ENCODE measurements at regions not wholly inside any gene's neighbourhood (a gene's known extent, or its start where the extent isn't known, plus 50 kb on each side); places are given as distances from the start of the nearest gene placed in this dataset.

DNA sequence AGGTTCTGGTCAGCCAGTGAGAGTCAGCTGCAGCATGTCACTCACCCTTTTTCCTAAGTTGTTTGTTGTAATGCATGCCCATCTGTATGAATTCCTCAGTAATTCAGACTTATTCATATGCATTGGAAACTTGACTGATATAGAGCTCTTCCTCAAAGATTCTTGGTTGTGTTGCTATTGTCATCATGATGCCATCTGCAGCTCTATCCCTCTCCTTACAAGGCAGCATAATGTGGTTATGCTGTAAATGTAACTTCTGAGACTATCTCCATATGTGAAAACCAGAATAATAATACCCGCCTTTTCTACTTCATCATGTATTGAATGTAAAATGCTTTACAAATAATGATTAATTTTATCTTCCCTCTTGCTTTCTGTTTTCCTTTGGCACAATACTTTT, 252.6 kb upstream of the MTPN start:
- DNase-seq: no peak

DNA sequence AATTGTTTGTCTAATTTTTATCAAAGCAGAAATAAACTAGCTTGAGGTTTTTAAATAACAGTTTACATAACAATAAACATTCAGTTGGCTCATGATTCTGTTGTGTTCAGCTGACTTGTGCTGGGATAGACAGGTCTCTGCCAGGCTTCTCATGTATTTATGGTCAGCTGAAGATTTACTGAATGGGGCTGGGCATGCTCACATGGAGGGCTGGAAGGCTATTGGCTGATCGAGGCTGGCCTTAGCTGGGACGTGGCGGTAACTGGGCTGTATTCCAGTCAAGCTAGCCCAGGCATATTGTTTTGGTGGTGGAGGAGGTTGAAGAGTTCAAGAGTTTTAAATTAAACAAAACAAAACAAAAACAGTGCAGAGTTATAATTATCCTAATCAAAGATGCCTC, 251.0 kb upstream of the MTPN start:
- DNase-seq: no peak

DNA sequence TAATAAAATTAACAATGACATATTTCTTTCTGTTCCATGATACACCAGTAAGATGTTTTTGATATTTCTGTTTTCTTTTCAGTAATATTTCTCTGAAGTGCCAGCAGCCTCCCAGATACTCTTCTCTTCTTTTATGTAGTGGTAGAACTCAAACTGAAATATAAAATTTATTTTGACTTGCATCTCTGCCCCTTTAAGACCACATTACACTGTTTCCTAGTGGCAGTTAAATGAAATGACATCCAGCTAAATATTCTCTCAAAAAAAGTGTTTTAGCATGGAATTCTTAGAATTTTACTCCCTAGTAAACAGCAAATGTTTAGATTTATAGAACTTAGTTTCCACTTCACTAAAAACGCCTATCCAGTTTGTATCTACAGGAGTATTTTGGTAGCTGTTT, 237.2 kb upstream of the MTPN start:
- DNase-seq: no peak

DNA sequence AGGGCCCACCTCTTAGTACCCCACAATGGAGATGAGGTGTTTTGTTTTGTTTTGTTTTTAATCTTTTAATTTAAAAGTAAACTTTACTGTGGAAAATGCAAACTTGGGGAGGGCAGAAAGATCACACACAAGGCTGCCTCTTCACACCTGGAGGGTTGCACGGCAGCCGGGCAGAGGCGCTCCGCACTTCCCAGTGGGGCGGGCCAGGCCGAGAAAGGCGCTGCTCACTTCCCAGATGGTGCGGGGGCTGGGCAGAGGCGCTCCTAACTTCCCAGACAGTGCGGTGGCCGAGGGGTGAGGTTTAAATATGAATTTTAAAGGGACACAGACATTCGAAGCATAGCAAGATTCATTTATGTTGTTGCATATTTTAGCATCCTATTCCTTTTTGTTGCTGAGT, 235.9 kb upstream of the MTPN start:
- no peak for DNase-seq

DNA sequence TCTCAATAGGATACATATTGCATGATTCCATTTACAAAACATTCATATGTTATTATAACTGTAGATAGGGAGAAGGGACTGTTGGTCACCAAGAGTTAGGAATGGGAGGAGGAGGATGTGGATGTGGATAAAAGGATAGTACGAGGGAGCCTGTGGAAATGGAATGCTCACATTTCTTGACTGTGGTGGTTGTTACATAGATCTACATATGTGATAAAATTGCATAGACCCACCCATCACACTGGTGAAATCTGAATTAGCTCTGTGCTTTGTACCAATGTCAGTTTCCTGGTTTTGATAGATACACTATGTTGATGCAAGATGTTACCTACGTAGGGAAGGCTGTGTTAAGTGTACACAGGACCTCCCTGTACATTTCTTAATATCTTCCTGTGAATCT, 233.5 kb upstream of the MTPN start:
- DNase-seq: no peak

DNA sequence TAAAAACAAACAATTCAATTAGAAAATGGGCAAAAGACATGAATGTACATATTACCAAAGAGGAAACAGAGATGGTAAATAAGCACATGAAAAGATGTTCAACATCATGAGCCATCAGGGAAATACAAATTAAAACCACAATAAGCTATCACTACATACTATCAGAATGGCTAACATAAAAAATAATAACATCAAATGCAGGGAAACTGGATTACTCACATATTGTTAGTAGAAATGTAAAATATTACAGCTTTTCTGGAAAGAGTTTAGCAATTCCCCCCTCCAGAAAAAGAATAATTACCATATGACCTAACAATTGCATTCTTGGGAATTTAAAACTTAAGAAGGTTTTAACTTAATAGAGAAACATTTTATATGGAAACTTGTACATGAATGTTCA, 232.9 kb upstream of the MTPN start:
- DNase-seq: no peak

DNA sequence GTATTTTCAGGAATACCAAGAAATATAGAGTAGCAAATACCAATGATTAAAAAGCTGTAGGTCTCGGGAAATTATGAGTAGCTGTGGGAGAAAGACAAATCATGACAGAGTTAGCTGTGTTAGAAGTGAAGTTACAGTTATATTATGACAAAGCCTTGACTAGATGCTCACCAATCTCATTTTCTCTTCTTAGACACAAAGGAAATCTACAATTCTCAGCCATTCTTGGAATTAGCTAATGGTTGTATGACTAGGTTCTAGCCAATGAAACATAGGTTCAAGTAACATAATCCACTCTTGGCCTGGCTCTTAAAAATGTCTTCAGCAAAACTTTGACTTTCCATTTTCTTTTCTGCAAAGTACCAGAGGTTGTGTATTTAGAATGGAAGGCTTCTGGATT, 228.8 kb upstream of the MTPN start:
- DNase-seq: no peak

DNA sequence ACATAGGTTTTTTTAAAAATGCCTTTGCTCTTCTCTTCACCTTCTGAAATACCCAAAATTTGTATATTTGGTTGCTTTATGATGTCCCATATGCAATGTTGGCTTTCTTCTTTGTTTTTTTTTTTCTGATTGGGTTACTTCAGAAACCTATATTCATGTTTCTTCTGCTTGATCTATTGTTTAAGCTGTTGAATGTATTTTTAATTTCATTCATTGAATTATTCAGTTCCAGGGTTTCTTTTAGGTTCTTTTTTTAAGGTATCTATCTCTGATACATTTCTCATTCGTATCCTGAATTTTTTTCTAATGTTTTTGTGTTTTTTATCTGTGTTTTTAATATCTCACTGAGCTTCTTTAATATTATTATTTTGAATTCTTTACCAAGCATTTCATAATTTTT, 221.0 kb upstream of the MTPN start:
- DNase-seq: no peak

DNA sequence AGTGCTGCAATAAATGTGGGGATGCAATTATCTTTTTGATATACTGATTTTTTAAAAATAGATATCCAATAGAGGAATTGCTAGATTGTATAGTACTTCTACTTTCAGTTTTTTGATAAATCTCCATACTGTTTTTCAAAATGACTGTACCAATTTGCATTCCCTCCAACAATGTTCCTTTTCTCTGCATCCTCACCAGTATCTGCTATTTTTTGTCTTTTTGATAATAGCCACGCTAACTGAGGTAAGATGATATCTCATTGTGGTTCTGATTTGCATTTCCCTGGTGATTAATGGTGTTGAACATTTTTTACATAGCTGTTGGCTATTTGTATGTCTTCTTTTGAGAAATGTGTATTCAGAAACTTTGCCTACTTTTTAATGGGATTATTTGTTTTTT, 217.7 kb upstream of the MTPN start:
- DNase-seq: no peak

DNA sequence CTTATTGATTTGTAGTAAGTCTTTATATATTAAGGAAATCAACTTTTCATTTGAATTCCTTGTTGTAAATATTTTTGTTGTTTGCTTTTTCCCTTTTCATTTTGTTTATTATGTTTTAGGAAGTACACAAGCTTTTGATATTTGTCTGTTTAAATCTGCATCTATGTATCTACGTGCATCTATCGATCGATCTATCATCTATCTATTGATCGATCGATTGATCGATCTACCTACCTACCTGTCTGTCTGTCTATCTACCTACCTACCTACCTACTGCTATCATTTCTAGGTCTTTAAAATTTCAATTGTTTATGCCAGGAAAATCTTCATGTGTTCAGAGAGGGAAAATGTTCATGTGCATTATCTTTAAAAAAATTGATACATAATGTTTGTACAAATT, 216.8 kb upstream of the MTPN start:
- DNase-seq: no peak

DNA sequence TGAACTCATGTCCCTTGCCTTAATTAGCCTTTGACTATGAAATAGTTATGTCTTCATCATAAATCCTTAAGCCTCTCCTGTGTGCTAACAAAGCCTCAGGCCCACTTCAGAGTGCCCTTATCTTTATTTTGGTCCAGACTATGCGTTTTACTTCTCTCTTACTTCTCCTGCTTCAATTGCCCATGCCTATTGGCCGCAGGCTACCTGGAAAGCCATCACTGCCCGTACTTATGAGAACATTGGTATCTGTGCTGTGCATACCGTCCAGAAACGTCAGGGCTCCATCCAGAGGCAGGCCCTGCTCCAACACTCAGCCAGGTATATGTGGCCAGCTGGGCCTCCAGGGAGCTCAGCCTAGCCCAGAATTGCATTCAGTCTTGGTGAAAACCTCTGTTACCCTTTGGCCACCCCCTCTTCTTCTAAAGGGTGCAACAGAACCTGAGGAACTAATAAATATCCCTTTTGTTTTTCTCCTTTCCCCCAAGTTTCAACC, 212.4 kb upstream of the MTPN start:
- DNase-seq: no peak

DNA sequence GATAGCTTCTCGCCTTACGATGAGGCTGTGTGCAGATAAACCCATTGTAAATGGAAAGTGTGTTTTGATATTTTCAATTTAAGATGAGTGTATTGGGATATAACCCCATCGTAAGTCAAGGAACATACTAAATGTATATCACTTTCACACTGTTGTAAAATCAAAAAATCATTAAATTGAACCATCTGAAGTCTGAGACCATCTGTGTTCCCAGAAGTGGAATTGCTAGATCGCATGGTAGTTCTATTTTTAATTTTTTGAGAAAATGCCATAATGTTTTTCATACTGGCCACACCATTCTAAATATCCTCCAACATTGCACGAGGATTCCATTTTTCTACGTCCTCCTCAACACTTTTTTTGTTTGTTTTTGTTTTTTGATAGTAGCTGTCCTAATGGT, 209.1 kb upstream of the MTPN start:
- DNase-seq: no peak

DNA sequence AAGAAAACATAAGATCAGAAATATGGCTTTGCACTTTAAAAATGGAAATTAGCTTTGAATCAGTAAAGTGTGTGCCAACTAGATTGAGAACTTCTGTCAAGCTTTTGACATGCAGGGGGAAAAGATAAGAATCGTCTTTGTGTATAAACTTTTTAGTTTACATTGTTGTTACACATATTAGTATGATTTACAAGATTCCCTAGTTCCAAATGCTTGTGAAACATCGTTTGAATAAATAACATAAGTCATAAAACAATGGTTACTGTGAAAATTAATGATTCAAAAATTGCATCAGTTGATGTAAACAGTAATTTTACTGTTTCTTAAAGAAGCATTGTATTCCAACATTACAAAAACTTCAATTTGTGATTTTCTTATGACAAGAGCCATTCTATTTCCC, 207.6 kb upstream of the MTPN start:
- no peak for DNase-seq

DNA sequence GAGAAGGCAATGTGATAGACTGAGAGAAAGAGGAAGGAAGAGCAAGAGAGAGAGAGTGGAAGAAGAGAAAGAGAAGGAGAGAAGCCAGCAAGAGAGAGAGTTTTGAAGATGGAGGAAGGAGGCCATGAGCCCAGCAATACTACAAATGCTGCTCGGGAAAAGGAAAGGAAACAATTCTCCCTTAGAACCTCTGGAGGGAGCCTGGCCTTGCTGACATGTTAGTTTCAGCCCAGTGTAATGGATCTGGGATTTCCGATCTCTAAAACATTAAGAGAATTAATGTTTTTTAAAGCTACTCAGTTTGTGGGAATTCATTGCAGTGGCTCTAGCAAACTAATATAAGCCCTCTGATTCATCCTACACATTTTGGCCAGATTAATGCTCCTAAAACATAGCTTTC, 206.8 kb upstream of the MTPN start:
- no peak for DNase-seq

DNA sequence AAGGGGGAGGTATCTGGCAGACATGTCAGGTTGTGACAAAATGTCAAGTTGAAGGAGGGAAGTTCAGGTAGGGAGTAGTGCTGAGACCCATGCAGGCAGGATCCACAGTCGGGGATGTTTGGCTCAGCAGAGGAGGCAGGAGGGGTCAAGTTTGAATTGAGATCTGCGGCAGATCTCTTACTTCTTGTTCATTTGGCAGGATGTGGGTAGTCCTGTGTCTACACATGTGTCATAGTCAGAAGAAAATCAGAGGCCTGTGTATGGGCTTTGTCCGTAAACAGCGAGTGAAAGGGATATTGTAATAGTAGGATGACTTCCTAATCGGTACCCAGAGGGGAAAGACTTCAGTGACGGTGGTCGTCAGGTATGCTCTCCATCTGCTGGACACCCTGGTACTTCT, 203.8 kb upstream of the MTPN start:
- no peak for DNase-seq

DNA sequence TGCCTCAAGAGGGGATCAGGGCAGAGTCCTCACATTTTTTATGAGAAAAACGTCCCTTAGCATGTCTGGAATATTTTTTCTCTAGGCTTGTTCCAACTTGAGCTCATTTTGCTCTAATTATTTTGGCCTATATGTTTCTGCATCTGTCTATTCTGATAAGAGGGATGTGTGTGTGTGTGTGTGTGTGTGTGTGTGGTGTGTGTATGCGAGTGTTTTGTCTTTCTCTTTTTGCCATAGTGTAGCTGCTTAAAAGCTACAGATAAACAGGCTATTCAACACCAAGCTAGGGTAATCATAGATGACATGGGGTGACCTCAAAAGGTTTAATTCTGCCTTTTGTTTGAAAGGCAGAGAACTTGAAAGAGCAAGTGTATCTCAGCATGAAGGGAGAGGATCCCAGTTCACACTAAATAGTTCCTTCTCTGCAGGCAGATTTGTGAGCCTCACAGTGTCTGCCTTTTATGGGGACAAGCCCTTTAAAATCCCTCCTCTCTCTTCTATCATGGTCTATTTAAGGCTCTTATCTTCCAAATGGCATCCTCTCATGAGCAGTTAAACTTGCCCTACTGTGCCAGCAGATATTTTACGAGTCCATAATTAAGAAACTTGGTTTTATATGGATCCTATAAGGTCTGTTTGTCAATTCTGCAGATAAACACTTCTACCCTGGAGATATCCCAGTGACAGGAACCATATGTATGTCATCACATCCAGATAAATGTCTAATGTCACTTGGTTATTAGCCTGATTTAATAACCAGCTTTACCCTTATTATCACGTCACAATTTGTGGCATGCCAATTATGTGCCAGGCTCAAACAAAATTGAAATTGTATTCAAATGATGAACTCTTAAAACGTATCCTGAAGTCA, 202.9 kb upstream of the MTPN start:
- DNase-seq: no peak

DNA sequence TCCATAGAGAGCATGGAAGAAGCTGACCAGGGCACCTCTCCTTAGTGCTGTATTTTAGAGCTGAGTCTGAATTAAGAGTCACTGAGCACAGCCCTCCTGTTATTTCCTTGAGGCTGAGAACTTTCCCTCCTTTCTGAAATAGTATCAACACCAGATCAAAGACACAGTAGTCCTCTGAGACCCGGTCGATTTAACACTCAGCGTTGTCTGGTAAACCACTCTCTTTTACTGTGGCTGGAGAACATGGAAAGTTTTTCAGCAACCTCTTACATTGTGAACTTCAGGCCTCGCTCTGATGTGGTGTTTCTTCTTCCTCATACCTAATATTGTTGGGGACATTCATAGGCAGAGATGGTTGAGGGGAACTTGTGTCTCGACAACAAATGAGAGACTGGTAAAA, 202.0 kb upstream of the MTPN start:
- DNase-seq: no peak

DNA sequence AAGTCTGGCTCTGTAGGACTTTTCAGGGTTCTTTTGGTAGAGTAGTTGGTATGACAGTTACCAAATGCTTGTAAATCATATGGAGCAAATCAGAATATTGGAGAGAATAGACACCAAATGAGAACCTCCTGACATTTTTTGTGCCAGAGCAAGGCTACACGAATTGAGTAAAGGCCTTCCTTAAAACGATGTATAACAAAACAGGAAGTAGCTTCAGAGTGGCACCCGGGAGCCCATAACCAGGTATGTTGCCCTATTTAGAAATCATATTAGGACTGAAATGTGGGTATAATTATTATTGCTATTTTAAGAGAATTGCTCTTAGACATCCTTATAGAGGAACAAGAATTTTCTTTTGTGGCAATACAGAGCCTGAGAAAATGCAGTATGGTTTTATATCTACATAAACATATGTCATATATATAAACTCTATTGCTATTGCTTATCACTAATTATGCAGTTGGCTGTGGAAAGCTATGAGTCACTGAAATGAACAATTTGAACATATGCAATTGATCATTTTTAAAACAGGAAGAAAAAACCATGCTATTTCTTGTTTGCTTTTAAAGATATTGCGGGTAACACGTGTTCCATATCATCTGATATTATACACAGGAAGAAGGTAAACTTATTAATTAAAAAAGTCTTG, 197.4 kb upstream of the MTPN start:
- no peak for DNase-seq

DNA sequence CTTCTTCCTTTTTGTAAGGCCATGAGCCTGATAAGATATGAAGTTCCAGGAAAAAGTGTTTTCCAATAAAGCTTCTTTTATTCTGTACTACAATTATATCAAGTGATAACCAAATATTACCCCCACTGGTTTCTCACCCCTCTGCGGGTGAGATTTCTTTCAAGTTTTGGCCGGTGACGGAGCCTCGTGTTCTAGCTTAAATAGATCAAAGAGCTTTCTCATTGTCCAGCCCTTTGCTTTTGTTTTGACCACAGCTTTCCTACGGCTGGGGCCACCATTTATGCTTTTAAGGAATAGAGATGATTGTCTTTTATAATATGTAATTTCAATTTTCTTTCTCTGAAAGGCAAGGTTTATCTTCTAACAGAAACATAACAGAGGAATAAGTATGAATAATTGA, 196.7 kb upstream of the MTPN start:
- no peak for DNase-seq

DNA sequence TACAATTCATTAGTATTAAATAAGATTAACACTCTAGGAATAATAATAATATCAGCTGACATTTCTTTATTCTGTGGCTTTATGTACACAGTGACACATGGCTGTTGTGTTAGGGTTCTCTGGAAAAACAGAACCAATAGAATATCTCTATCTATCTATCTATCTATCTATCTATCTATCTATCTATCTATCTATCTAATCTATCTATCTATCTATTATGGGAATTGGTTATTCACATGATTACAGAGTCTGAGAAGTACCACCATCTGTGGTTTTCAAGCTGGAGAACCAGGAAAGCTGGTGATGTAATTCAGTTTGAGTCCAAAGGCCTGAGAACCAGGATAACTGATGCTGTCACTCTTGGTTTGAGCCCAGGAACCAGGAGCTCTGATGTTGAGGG, 194.1 kb upstream of the MTPN start:
- no peak for DNase-seq

DNA sequence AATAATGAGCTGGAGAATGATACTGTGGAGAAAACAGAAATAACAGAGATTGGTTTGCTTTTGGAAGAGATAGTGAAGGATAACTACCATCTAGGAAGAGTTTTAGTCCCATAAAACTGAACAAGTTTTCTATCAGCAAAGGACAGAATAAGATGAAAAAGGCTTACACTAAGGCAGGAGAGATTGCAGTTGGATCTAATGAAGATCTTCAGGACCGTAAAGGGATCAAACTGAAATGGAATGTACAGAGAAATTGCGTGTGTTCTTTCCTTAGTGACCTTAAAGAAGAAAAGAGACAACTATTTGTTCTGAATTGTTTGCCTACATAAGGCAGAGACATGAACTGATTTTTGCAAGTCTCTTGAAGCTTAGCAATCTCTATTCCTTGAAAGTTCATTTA, 191.7 kb upstream of the MTPN start:
- no peak for DNase-seq

DNA sequence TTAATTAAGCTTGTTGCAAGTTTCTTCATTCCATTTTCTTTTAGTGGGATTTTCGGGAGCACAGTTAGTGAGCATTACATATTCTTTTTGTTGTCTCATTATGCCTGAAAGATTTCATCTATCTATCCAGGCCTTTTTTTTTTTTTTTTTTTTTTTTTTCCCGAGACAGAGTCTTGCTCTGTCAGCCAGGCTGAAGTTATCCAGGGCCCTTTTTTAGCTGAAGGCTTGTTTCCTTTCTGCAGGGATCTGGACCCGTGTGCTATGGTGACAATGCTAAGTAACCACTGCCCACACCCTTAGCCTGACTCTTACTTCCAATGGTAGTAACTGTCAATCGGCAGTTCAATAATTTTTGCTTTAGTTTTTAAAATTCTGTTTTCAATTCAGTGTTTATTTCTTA, 190.8 kb upstream of the MTPN start:
- DNase-seq: no peak

DNA sequence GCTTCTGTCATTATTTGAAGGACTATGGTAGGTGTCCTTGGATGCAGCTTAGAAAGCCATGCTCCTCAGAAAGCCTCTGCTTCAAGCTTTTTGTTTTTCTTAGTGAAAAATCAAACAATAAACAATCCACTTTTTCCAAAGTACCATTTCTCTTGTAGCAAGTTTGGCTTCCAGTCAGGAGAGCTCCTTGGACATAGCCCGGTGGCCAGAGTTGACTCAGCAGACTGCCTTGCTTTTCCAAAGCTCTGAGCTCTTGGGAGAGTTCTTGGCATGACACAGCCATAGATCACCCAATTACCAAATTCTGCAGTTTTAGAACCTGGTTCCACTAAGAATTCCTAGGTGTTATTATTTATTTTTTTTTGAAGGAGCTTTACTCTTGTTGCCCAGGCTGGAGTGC, 189.4 kb upstream of the MTPN start:
- DNase-seq: no peak

DNA sequence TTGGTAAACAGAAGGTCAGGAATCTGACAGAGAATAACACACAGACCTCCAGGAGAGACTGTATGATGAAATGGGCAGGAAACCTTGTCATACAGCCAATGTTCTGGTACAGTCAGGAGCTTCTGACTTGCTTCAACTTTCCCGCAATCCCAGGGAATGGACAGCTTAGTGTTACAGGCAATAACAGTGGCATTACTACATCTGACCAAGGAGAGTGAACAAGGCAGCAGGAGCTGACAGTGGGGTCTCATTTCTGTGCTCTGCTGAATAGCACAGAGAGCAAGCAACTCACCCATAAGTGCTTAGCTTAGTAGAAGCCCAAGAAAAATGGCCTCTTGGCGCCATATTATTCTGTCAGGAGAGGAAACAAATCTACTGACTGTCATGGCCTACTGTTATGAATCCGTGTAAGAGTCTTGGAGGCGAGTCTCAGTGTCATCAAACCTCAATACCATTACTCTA, 186.2 kb upstream of the MTPN start:
- no peak for DNase-seq

DNA sequence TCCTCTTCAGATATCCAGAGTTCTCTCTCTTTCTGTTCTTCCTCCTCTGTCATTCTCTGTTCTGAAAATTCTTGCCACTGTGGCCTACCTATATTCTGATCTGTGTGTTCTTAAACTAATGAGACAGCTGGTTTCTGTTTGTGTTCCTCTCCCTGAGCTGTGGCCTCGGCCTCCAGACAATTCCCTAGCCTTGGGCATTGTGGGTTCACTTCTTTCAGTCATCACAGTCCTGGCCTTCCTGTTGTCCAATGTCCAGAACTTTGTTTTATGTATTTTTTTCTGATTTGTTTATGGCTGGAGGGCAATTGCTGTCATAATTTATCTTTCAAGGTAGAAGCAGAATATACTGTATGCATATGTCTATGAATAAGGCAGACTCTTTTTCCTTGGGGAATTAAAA, 173.2 kb upstream of the MTPN start:
- no peak for DNase-seq
